Activated CD4-positive, alpha-beta T cell treated with anti-CD3 and anti-CD28 coated beads, Interleukin-2, amount 10 ng/mL, durations not matched to agents 24 days and 14 days (primary cell): ENCODE measurements at regions not wholly inside any gene's neighbourhood (a gene's known extent, or its start where the extent isn't known, plus 50 kb on each side); places are given as distances from the start of the nearest gene placed in this dataset.

Experiments used
- DNase-seq: peaks from one replicate; pipeline ENCODE4 v3.0.0; 2022
- H3K27ac Mint-ChIP-seq: one replicate; pipeline ENCODE4 v1.8.0; 2022; ENCODE audit warnings: mild to moderate bottlenecking, mixed read lengths
- H3K27me3 Mint-ChIP-seq: one replicate; pipeline ENCODE4 v1.8.0; 2022; ENCODE audit warnings: mixed read lengths
- H3K36me3 Mint-ChIP-seq: one replicate; pipeline ENCODE4 v1.8.0; 2022; ENCODE audit warnings: low read depth, mild to moderate bottlenecking, mixed read lengths
- H3K4me1 Mint-ChIP-seq: one replicate; pipeline ENCODE4 v1.8.0; 2021; ENCODE audit warnings: mixed read lengths
- H3K4me3 Mint-ChIP-seq: one replicate; pipeline ENCODE4 v1.8.0; 2022; ENCODE audit warnings: mild to moderate bottlenecking, moderate library complexity, mixed read lengths
- H3K9me3 Mint-ChIP-seq: one replicate; pipeline ENCODE4 v1.8.0; 2021; ENCODE audit warnings: mixed read lengths
- intact Hi-C: fragments of 100-400 bp; cut with micrococcal nuclease; formaldehyde crosslinking; loops from one replicate; pipeline ENCODE4 v1.15.1; 2023

GRCh38 chr17:420479-421175, 68.0 kb upstream of the RPH3AL start:
- Mint-ChIP-seq H3K4me3 (no peak overlapping the region), H3K36me3 (no peaks in the 10 kb centered on the region), H3K27ac (no peak overlapping the region), H3K4me1 (peaks cover 53% of the 10 kb centered on the region), H3K9me3 (peaks cover 8% of the 10 kb centered on the region), H3K27me3 (no peaks in the 10 kb centered on the region)
- DNase-seq = no peak
- intact Hi-C loops = no loop called here

- Mint-ChIP-seq H3K4me1 (peaks cover 66% of the 10 kb centered on the region), H3K9me3 (peaks cover 8% of the 10 kb centered on the region), H3K27ac (peak overlapping the region; percentile 100), H3K4me3 (peak overlapping the region; percentile 26), H3K36me3 (peaks cover 10% of the 10 kb centered on the region), H3K27me3 (no peaks in the 10 kb centered on the region)
- DNase-seq = peak; percentile 89
- intact Hi-C loops = no loop called here
These were observed 66.6 kb upstream of the RPH3AL start for GRCh38 chr17:419073-419735.

GRCh38 chr17:418421-418751, 65.8 kb upstream of the RPH3AL start:
- Mint-ChIP-seq H3K27ac (peak overlapping the region; percentile 100), H3K9me3 (peaks cover 8% of the 10 kb centered on the region)

GRCh38 chr17:417691-418420, 65.2 kb upstream of the RPH3AL start:
- peak overlapping the region; percentile 100 for H3K27ac Mint-ChIP-seq
- peak; percentile 70 for DNase-seq

More at GRCh38 chr17:418421-418751, 65.8 kb upstream of the RPH3AL start:
- H3K27me3 Mint-ChIP-seq = no peaks in the 10 kb centered on the region
- intact Hi-C loops = no loop called here
- H3K36me3 Mint-ChIP-seq = peaks cover 14% of the 10 kb centered on the region
- H3K4me1 Mint-ChIP-seq = peaks cover 71% of the 10 kb centered on the region
- DNase-seq = peak; percentile 88
- peak overlapping the region; percentile 93 for H3K4me3 Mint-ChIP-seq

GRCh38 chr17:416293-417206, 63.9 kb upstream of the RPH3AL start:
- Mint-ChIP-seq H3K27ac (peak overlapping the region; percentile 100), H3K4me3 (peak overlapping the region; percentile 93), H3K27me3 (no peaks in the 10 kb centered on the region), H3K9me3 (peaks cover 8% of the 10 kb centered on the region), H3K4me1 (peaks cover 79% of the 10 kb centered on the region), H3K36me3 (peaks cover 30% of the 10 kb centered on the region)
- intact Hi-C loops = loop anchor here (2.0 kb wide), 2 partner anchors 144 to 580 kb away; partner anchors contain the start of gene TIMM22
- DNase-seq = peak; percentile 91

More at GRCh38 chr17:417691-418420, 65.2 kb upstream of the RPH3AL start:
- H3K36me3 Mint-ChIP-seq = peaks cover 18% of the 10 kb centered on the region
- peak overlapping the region; percentile 93 for H3K4me3 Mint-ChIP-seq
- intact Hi-C loops = loop anchor here (2.0 kb wide), 2 partner anchors 143 to 579 kb away; partner anchors contain the start of gene TIMM22
- peaks cover 8% of the 10 kb centered on the region for H3K9me3 Mint-ChIP-seq
- H3K27me3 Mint-ChIP-seq = no peaks in the 10 kb centered on the region
- H3K4me1 Mint-ChIP-seq = peaks cover 71% of the 10 kb centered on the region

GRCh38 chr17:413706-414380, 61.2 kb upstream of the RPH3AL start:
- peak; percentile 74 for DNase-seq
- peak overlapping the region; percentile 100 for H3K27ac Mint-ChIP-seq
- H3K9me3 Mint-ChIP-seq = peaks cover 3% of the 10 kb centered on the region
- H3K4me3 Mint-ChIP-seq = peak overlapping the region; percentile 93
- peaks cover 5% of the 10 kb centered on the region for H3K27me3 Mint-ChIP-seq
- intact Hi-C loops = loop anchor here (2.0 to 5.0 kb wide), 2 partner anchors 273 to 567 kb away; no protein-coding TSS in a partner anchor
- H3K4me1 Mint-ChIP-seq = peaks cover 86% of the 10 kb centered on the region
- H3K36me3 Mint-ChIP-seq = peaks cover 48% of the 10 kb centered on the region

GRCh38 chr17:413016-413350, 60.4 kb upstream of the RPH3AL start:
- Mint-ChIP-seq H3K9me3 (peaks cover 3% of the 10 kb centered on the region), H3K27me3 (peaks cover 5% of the 10 kb centered on the region), H3K36me3 (peaks cover 48% of the 10 kb centered on the region), H3K4me3 (peak overlapping the region; percentile 93), H3K4me1 (peaks cover 78% of the 10 kb centered on the region), H3K27ac (peak overlapping the region; percentile 100)
- intact Hi-C loops = loop anchor here (2.0 to 5.0 kb wide), 2 partner anchors 274 to 568 kb away; no protein-coding TSS in a partner anchor
- peak; percentile 80 for DNase-seq

- peaks cover 5% of the 10 kb centered on the region for H3K27me3 Mint-ChIP-seq
These were observed 59.8 kb upstream of the RPH3AL start for GRCh38 chr17:412211-413015.

GRCh38 chr17:411421-412120, 59.0 kb upstream of the RPH3AL start:
- H3K27me3 Mint-ChIP-seq = peaks cover 5% of the 10 kb centered on the region
- H3K36me3 Mint-ChIP-seq = peaks cover 54% of the 10 kb centered on the region
- peak; percentile 63 for DNase-seq
- H3K4me3 Mint-ChIP-seq = peak overlapping the region; percentile 93
- intact Hi-C loops = loop anchor here (1.0 to 5.0 kb wide), 4 partner anchors 276 to 569 kb away; no protein-coding TSS in a partner anchor
- H3K9me3 Mint-ChIP-seq = peaks cover 3% of the 10 kb centered on the region
- H3K4me1 Mint-ChIP-seq = peaks cover 68% of the 10 kb centered on the region
- peak overlapping the region; percentile 100 for H3K27ac Mint-ChIP-seq

More at GRCh38 chr17:412211-413015, 59.8 kb upstream of the RPH3AL start:
- intact Hi-C loops = loop anchor here (1.0 to 5.0 kb wide), 3 partner anchors 275 to 568 kb away; no protein-coding TSS in a partner anchor
- peaks cover 3% of the 10 kb centered on the region for H3K9me3 Mint-ChIP-seq
- peak; percentile 91 for DNase-seq
- H3K4me1 Mint-ChIP-seq = peaks cover 77% of the 10 kb centered on the region
- H3K4me3 Mint-ChIP-seq = peak overlapping the region; percentile 93
- peaks cover 52% of the 10 kb centered on the region for H3K36me3 Mint-ChIP-seq
- peak overlapping the region; percentile 100 for H3K27ac Mint-ChIP-seq

GRCh38 chr17:410543-411401, 58.2 kb upstream of the RPH3AL start:
- intact Hi-C loops = loop anchor here (2.0 to 5.0 kb wide), 2 partner anchors 277 to 340 kb away; no protein-coding TSS in a partner anchor
- peaks cover 62% of the 10 kb centered on the region for H3K4me1 Mint-ChIP-seq
- peak overlapping the region; percentile 100 for H3K27ac Mint-ChIP-seq
- DNase-seq = peak; percentile 87
- peaks cover 3% of the 10 kb centered on the region for H3K9me3 Mint-ChIP-seq
- peak overlapping the region; percentile 93 for H3K4me3 Mint-ChIP-seq
- H3K36me3 Mint-ChIP-seq = peaks cover 54% of the 10 kb centered on the region
- peaks cover 5% of the 10 kb centered on the region for H3K27me3 Mint-ChIP-seq
